ENCODE measurements at regions not wholly inside any gene's neighbourhood (a gene's known extent, or its start where the extent isn't known, plus 50 kb on each side); places are given as distances from the start of the nearest gene placed in this dataset.

- no peak for TF ChIP-seq GLIS3 (CRISPR knock-in tag; IDR thresholded peaks at IDR 0.05)
- TF ChIP-seq RARB (CRISPR knock-in tag; IDR thresholded peaks at IDR 0.05), result no peak
- TF ChIP-seq ARNTL (CRISPR knock-in tag; IDR thresholded peaks at IDR 0.05; ENCODE audit: borderline replicate concordance, low read depth), result no peak
- TF ChIP-seq POU6F1 (CRISPR knock-in tag; IDR thresholded peaks at IDR 0.05; ENCODE audit: borderline replicate concordance, low read depth), result no peak
- TF ChIP-seq TCF4 (CRISPR knock-in tag; IDR thresholded peaks at IDR 0.05; ENCODE audit: borderline replicate concordance), result no peak
- TF ChIP-seq TOX (CRISPR knock-in tag; IDR thresholded peaks at IDR 0.05; ENCODE audit: borderline replicate concordance), result no peak
- no peak for TF ChIP-seq BACH2 (CRISPR knock-in tag; IDR thresholded peaks at IDR 0.05; ENCODE audit: borderline replicate concordance)
- no peak for TF ChIP-seq ZFP3 (CRISPR knock-in tag; IDR thresholded peaks at IDR 0.05)
- TF ChIP-seq ZNF8 (CRISPR knock-in tag; IDR thresholded peaks at IDR 0.05), result no peak
- no peak for TF ChIP-seq ISL1 (CRISPR knock-in tag; IDR thresholded peaks at IDR 0.05)
- no peak for ATAC-seq
Measured at GRCh38 chr3:68210635-68211034, 556.2 kb upstream of the SUCLG2 start.

DNA sequence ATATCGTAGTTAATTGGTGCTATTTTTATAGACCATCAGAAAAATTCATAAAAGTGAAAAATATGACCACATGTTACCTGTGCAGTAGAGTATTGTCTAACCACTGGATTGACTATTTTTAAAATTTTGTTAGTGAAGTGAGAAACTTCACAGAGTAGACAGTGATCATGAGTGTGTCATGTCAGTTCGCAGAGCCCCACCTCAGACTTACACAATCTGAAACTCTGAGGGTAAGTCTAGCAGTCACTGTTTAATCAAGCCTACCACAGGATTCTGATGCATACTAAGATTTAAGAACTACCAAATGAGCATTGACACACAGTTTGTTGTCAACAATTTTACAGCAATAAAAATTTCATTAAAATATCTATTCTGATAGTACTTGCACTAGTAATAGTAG is 552.9 kb upstream of the SUCLG2 start:
- no peak for ATAC-seq
- TF ChIP-seq ZFP3 (CRISPR knock-in tag; IDR thresholded peaks at IDR 0.05), result no peak
- TF ChIP-seq, protein P1, sequence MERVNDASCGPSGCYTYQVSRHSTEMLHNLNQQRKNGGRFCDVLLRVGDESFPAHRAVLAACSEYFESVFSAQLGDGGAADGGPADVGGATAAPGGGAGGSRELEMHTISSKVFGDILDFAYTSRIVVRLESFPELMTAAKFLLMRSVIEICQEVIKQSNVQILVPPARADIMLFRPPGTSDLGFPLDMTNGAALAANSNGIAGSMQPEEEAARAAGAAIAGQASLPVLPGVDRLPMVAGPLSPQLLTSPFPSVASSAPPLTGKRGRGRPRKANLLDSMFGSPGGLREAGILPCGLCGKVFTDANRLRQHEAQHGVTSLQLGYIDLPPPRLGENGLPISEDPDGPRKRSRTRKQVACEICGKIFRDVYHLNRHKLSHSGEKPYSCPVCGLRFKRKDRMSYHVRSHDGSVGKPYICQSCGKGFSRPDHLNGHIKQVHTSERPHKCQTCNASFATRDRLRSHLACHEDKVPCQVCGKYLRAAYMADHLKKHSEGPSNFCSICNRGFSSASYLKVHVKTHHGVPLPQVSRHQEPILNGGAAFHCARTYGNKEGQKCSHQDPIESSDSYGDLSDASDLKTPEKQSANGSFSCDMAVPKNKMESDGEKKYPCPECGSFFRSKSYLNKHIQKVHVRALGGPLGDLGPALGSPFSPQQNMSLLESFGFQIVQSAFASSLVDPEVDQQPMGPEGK (CRISPR knock-in tag; IDR thresholded peaks at IDR 0.05; ENCODE audit: borderline replicate concordance), result no peak
- TF ChIP-seq PPARA (CRISPR knock-in tag; IDR thresholded peaks at IDR 0.05; ENCODE audit: borderline replicate concordance), result no peak
- TF ChIP-seq ZC3H10 (CRISPR knock-in tag; IDR thresholded peaks at IDR 0.05), result no peak
- no peak for TF ChIP-seq TCF4 (CRISPR knock-in tag; IDR thresholded peaks at IDR 0.05; ENCODE audit: borderline replicate concordance)
- no peak for TF ChIP-seq POU6F1 (CRISPR knock-in tag; IDR thresholded peaks at IDR 0.05; ENCODE audit: borderline replicate concordance, low read depth)
- no peak for TF ChIP-seq CSDC2 (CRISPR knock-in tag; IDR thresholded peaks at IDR 0.05)
- TF ChIP-seq CSRNP3 (CRISPR knock-in tag; IDR thresholded peaks at IDR 0.05), result no peak

GRCh38 chr3:68206524-68207117 is 552.2 kb upstream of the SUCLG2 start:
- no peak for ATAC-seq

More at GRCh38 chr3:68206524-68207117, 552.2 kb upstream of the SUCLG2 start:
- TF ChIP-seq ISL1 (CRISPR knock-in tag; IDR thresholded peaks at IDR 0.05) (no peak), BACH2 (CRISPR knock-in tag; IDR thresholded peaks at IDR 0.05; ENCODE audit: borderline replicate concordance) (no peak), OSR1 (CRISPR knock-in tag; IDR thresholded peaks at IDR 0.05) (no peak), TCF4 (CRISPR knock-in tag; IDR thresholded peaks at IDR 0.05; ENCODE audit: borderline replicate concordance) (no peak), POU6F1 (CRISPR knock-in tag; IDR thresholded peaks at IDR 0.05; ENCODE audit: borderline replicate concordance, low read depth) (no peak), ESRRG (CRISPR knock-in tag; IDR thresholded peaks at IDR 0.05) (no peak), CSDC2 (CRISPR knock-in tag; IDR thresholded peaks at IDR 0.05) (no peak), GLIS3 (CRISPR knock-in tag; IDR thresholded peaks at IDR 0.05) (no peak), RARB (CRISPR knock-in tag; IDR thresholded peaks at IDR 0.05) (no peak), ZNF70 (CRISPR knock-in tag; IDR thresholded peaks at IDR 0.05) (no peak), TOX (CRISPR knock-in tag; IDR thresholded peaks at IDR 0.05; ENCODE audit: borderline replicate concordance) (no peak), ZC3H10 (CRISPR knock-in tag; IDR thresholded peaks at IDR 0.05) (no peak), ZFP3 (CRISPR knock-in tag; IDR thresholded peaks at IDR 0.05) (no peak), ZNF8 (CRISPR knock-in tag; IDR thresholded peaks at IDR 0.05) (no peak), ZNF565 (CRISPR knock-in tag; conservative IDR thresholded peaks at IDR 0.05; ENCODE audit: low read depth) (no peak), ARNTL (CRISPR knock-in tag; IDR thresholded peaks at IDR 0.05; ENCODE audit: borderline replicate concordance, low read depth) (no peak)
- TF ChIP-seq, protein P2, sequence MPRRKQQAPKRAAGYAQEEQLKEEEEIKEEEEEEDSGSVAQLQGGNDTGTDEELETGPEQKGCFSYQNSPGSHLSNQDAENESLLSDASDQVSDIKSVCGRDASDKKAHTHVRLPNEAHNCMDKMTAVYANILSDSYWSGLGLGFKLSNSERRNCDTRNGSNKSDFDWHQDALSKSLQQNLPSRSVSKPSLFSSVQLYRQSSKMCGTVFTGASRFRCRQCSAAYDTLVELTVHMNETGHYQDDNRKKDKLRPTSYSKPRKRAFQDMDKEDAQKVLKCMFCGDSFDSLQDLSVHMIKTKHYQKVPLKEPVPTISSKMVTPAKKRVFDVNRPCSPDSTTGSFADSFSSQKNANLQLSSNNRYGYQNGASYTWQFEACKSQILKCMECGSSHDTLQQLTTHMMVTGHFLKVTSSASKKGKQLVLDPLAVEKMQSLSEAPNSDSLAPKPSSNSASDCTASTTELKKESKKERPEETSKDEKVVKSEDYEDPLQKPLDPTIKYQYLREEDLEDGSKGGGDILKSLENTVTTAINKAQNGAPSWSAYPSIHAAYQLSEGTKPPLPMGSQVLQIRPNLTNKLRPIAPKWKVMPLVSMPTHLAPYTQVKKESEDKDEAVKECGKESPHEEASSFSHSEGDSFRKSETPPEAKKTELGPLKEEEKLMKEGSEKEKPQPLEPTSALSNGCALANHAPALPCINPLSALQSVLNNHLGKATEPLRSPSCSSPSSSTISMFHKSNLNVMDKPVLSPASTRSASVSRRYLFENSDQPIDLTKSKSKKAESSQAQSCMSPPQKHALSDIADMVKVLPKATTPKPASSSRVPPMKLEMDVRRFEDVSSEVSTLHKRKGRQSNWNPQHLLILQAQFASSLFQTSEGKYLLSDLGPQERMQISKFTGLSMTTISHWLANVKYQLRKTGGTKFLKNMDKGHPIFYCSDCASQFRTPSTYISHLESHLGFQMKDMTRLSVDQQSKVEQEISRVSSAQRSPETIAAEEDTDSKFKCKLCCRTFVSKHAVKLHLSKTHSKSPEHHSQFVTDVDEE (CRISPR knock-in tag; IDR thresholded peaks at IDR 0.05), result no peak

Data from SK-N-SH treated with all-trans-retinoic acid at 6 μM for 48 hours (cell line).